Activated CD8-positive, alpha-beta memory T cell treated with anti-CD3 and anti-CD28 coated beads for 4 hours (primary cell): ENCODE measurements at regions not wholly inside any gene's neighbourhood (a gene's known extent, or its start where the extent isn't known, plus 50 kb on each side); places are given as distances from the start of the nearest gene placed in this dataset.

Experiments used
- DNase-seq, 2 donors: peaks; one replicate each; pipeline ENCODE4 v3.0.0-alpha.2; 2020; ENCODE audit warnings: low read depth in 2 of 2

DNA sequence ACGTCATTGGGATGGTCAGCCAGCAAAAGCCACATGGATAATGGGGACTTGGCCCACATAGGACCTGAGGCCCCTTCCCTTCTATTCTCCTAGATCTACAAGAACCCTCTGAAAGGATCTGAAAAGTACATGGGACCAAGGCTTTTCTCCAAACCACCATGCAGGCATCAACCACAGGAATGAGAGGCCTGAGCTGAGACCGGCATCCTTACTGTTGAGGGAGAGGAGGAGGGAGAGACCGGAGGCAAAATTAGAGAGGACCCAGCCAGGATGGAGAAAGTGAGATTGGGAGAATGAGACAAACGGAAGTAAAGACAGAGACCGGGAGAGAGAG, 281.7 kb downstream of the RRAGC start:
- DNase-seq = no peak

DNA sequence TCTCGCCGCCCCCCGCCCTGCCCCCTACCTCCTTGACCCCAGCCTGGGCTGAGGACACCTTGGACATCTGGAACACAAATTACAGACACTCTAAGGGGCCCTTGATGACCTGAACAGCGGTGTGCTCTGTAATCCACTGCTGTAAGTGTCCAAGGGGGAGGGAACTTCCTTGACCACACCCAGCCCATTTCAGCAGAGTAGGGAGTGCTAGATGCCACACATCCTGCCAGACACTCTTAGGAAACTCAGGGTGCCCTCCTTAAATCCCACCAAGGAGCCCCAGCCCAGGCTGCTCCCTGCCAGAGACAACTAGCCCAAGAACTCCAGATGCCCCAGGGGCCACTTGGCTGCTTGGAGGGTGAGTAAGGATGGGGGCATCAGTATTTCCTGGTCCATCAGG, 282.2 kb downstream of the RRAGC start:
- no peak for DNase-seq

DNA sequence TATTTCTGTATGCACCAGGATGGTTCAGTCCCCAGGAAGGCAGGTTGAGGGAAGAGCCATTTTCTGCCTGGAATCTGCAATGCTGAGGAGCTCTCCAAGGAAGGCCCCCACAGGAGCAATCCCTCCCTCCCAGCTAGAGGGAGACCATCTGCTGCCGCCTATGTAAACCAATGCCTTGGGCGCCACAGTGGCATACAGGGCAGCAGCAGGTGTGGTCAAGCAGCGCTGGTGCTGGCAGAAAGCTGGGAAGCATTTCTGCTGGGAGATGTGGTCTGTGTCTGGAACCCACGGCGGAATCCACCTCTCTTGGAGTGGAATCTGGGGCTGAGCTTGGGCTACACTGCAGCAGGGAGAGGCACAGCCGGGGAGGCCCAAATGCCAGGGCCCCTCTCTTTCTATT, 283.3 kb downstream of the RRAGC start:
- no peak for DNase-seq

DNA sequence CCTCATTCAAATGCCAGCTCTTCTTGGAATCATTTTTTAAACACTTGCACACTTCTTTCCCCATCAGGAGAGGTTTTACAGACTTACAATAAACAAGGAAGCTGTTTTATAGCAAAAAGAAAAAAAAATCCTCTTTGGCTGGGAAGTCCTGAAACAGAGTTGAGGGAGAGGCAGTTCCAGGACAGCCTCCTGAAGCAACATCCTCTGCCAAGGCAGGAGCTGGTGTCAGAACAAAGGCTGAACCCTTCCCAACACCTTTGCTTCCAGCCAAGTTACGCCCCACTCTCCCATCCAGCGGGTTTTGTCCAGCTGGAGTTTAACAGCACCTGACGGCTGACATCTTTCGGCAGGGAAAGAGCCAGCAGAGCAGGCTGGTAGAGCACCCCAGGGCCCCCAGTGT, 287.8 kb downstream of the RRAGC start:
- no peak for DNase-seq

DNA sequence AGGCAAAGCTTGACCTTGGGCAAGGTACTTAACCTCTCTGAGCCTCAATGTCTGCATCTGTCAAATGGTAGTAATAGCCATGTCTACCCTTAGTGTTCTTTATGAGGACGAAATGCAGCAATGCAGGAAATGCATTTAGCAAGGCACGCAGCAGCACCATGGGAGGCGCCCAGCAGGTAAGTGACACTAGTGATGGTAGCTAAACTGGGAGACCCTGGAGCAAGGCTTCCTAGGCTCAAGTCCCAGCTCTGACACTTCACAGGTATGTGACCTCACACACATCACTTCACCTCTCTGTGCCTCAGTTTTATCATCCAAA, 289.0 kb downstream of the RRAGC start:
- DNase-seq = no peak

DNA sequence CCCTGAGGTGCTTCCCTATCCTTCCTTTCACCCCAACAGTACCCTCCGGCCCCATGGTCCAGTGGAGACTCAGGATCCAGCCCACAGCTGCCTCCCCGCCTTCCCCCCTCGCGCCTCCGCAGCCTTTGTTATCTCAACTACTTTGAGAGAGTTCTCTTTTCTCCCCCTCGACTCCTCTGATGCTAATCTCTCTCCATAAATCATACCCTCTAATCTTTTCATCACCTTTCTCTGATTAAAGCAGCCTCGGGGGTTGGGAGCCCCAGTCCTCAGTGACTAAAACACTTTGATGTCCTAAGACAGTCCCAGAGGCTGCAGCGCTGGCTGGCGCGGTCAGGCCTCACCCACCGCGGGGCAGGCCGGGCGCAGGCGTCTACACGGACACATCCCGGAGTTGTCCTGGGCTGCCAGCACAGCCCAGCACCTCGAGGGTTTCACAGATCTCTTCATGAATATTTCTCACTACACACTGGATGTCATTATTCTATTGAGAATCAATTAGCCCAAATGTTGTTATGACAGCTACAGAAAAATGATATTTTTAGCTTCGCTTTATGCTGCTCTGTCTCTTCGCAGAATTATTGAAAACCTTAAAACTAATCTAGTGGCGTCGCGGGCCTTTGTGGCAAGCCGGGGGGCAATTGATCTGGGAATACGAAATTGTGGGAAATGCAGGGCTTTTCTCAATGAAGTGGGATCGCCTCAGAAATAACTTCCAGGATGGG, 289.5 kb downstream of the RRAGC start:
- DNase-seq = no peak

- DNase-seq = no peak
These were observed 291.3 kb downstream of the RRAGC start for GRCh38 chr1:38568061-38568857.

- DNase-seq = no peak
These were observed 292.2 kb downstream of the RRAGC start for GRCh38 chr1:38567401-38567800.

DNA sequence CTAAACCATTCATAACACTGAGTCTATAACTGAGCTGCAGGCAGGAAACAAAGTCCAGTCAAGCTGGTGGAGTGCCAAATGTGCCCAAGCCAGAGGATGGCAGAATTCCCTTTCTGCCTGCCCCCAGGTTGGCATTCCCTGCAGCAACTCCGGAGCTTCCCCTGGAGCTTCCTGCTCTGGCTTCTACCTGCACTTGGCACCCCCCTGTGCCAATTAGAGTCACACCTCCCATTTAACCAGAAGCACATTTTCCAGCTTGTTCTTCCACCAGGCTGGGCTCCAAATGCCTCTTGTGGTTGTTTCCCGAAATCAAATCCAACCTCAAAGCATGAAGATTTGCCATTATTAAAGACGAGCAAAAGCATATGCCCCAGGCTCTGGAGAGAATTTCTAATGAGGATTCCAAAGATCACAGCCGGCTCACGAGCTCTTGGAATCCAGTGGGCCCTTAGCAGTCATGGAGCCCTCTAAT, 294.5 kb downstream of the RRAGC start:
- no peak for DNase-seq

DNA sequence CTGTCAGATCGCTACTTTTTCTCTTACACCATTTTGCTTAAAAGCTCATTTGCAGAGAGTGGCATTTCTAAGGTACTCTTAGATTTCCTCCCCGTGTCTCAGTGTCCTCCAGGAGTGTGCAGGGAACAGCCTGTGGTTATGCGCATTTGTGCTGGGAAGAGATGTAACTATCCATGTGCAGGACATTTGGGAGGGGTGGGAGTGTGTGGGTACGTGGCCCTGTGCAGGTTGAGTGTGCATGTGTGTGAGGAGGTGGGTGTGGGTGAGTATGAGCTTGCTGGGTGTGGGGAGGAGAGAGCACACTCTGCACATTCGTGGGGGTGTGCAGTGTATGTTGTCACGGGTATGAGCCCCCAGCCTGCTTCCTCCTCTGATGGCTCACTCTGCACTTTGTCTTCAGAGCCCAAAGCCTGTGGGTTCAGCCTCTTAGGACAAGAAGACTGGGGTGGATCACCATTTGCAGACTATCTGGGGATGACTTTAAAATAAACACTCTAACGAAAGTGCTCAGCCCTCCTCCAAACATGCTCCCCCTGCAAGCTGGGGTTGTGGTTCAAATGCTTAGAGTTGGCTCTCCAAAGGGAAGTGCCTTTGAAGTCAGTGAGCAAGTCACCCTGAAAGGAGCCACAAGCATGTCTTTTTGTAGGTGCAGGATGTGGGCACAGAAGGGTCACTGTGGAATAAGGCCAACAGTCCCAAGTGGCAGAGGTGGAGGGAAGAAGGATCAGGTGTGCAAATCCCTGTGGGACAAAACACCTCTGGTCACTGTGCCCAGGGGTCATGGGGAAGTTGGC, 295.4 kb downstream of the RRAGC start:
- DNase-seq = no peak

- DNase-seq = no peak
These were observed 297.8 kb downstream of the RRAGC start for GRCh38 chr1:38561725-38562124.

GRCh38 chr1:38561110-38561509, 298.5 kb downstream of the RRAGC start:
- no peak for DNase-seq

DNA sequence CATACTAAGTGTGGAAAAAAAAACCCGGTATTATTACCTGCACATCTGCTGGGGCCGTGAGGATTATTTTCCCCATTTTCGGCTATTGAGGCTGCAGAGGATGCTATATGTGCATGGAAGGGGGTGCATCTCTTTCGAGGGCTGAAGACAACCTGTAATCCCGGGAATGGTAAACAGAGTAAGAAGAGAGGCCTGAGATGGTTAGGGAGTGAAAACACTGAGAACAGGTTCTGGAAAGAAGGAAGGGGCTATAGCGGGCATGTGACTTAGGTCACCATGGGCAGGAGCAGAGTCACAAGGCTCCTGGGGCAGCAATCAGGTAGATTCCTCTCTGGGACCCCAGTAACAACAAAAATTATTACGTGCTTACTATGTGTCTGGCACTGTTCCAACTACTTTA, 299.1 kb downstream of the RRAGC start:
- no peak for DNase-seq

DNA sequence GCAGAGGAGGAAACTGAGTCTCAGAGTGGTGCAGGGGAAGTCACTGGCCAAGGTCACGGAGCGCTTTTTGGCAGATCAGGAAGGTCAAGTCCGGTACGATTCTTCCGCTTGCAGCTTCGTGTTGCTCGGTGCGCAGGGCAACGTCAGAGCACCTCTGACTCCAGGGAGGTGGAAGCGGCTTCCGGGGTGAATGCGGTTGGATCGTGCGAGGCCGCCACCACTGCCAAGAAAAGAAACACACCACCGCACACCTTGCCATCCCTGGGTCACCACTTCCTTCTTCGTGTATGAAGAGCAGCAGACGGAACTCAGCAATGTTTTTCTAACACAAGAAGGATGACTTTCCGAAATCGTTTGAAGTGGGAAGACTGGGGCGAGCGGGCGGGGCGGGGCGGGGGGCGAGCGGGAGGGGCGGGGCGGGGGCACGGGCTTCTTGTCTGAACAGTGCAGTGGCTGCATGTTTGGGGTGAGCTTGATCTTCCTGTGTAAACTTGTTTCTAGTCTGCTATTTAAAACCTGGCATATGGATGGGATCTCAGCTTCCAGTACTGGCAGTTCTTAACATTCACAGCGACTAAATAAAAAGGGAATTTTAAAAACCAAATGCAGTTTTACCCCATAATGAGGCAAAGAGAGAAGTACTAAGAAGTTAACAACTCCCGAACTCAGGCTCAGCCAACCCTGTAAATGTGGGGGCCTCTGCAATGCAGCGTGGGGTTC, 300.0 kb downstream of the RRAGC start:
- DNase-seq = peak; percentile 37 to 62

DNA sequence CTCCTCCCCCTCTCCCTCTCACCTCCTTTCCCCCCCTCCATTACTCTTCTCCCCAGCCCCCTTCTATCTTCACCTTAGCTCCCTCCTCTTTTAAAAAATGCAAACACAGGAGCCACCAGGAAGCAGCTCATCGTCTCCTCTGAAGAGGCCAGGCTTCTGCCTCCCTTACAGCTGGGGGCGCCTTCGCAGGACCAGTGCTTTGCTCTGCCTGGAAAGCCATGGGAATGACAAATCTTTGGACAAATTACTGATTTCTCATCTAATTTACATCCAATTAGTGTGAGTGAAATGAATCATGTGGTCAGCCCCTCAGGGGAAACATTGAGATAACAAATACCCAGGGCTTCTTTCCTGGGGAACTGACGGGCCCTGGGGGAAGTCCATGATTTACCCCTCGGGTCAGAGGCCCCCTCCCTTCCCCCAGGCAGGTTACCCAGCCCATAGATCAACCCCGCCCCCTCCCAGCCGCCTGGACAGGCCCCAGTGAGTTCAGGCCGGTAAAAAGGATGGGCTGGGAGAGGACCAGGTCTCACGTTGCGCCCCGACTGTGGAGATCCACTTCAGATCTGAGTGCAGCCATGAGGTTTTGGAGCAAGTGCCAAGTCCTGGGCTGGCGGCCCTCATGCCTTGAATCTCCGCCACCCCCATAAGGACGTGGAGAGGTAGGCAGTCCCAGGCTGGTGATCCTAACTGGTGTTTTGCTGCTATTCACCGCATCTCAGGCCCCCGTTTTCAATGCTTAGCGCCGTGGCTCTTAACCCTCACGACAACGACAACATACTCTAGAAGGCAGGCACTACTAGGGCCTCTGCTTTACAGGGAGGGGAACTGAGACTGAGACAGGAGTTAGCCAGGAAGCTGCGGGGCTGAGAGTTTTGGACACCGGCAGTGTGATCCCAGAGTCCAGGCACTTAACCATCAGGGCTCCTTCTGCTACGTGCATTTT, 300.8 kb downstream of the RRAGC start:
- no peak for DNase-seq

GRCh38 chr1:38558055-38558454, 301.5 kb downstream of the RRAGC start:
- no peak for DNase-seq

DNA sequence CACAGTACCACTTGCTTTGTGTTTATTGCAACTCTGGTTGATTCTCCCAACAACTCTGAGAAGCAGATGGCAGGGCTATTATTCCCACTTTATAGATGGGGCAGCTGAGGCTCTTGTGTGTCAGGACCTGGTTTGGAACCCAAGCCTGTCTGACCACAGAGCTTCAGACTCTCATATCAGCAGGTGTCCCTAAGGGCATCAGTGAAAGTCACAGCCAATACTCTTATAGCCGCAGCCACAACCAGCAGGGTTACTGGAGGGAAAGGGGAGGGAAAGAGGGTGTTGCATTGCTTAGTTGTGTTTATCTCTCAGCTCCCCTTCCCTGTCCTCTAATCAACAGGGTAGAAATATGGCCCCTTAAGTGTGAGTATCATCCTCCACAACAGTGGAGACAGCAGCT, 304.0 kb downstream of the RRAGC start:
- no peak for DNase-seq

DNA sequence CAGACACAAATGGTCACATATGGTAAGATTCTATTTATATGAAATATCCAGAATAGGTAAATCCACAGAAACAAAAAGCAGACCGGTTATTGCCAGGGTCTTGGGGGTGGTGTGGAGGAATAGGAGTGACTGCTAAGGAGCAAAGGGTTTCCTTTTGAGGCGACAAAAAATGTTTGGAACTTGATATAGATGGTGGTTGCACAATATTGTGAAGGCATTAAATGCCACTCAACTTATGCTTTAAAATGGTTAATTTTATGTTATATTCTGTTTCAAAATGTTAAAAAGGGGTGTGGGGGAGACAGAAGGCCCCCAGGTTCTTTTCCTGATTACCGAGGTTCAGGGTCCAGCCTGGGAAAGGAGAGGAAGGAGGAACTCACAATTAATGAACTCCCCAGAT, 304.4 kb downstream of the RRAGC start:
- no peak for DNase-seq

GRCh38 chr1:38551318-38552307, 308.0 kb downstream of the RRAGC start:
- DNase-seq = no peak

- no peak for DNase-seq
These were observed 310.4 kb downstream of the RRAGC start for GRCh38 chr1:38549191-38549590.
